SK-N-SH treated with all-trans-retinoic acid at 6 μM for 48 hours (cell line): ENCODE measurements at regions not wholly inside any gene's neighbourhood (a gene's known extent, or its start where the extent isn't known, plus 50 kb on each side); places are given as distances from the start of the nearest gene placed in this dataset.

ENCODE experiments used
- BACH2 ChIP-seq: fragments of 250-450 bp; sonication (Bioruptor Pico); IDR thresholded peaks from 2 replicates; pipeline ENCODE4 v1.9.0; 2021; ENCODE audit warnings: mild to moderate bottlenecking, borderline replicate concordance
- CREB5 ChIP-seq: fragments of 250-450 bp; sonication (Bioruptor Pico); IDR thresholded peaks from 2 replicates; pipeline ENCODE4 v1.5.1; 2020; ENCODE audit warnings: low read depth, mild to moderate bottlenecking, moderate library complexity
- GLIS3 ChIP-seq: fragments of 250-450 bp; sonication (Bioruptor Pico); IDR thresholded peaks from 2 replicates; pipeline ENCODE4 v1.5.0; 2020; ENCODE audit warnings: mild to moderate bottlenecking, moderate library complexity
- OSR1 ChIP-seq: fragments of 250-450 bp; sonication (Bioruptor Pico); IDR thresholded peaks from 2 replicates; pipeline ENCODE4 v1.8.0; 2022; ENCODE audit warnings: moderate library complexity, mild to moderate bottlenecking, inconsistent platforms
- SNAI2 ChIP-seq: fragments of 250-450 bp; sonication (Bioruptor Pico); IDR thresholded peaks from 2 replicates; pipeline ENCODE4 v1.5.0; 2020; ENCODE audit warnings: mild to moderate bottlenecking, moderate library complexity
- ZFP3 ChIP-seq: fragments of 250-450 bp; sonication (Bioruptor Pico); IDR thresholded peaks from 2 replicates; pipeline ENCODE4 v1.5.0; 2020; ENCODE audit warnings: mild to moderate bottlenecking, moderate library complexity
- ZFP30 ChIP-seq: fragments of 450-650 bp; formaldehyde crosslinking; IDR thresholded peaks from 2 replicates; pipeline ENCODE4 v1.5.0; 2022; ENCODE audit warnings: mild to moderate bottlenecking, moderate library complexity
- ZNF8 ChIP-seq: fragments of 450-650 bp; formaldehyde crosslinking; IDR thresholded peaks from 2 replicates; pipeline ENCODE4 v1.5.0; 2020; ENCODE audit warnings: mild to moderate bottlenecking, moderate library complexity
- TF ChIP-seq, protein P1 (sequence below): fragments of 250-450 bp; sonication (Bioruptor Pico); IDR thresholded peaks from 2 replicates; pipeline ENCODE4 v1.8.0; 2021; ENCODE audit warnings: low read depth, mild to moderate bottlenecking, moderate library complexity, borderline replicate concordance

DNA sequence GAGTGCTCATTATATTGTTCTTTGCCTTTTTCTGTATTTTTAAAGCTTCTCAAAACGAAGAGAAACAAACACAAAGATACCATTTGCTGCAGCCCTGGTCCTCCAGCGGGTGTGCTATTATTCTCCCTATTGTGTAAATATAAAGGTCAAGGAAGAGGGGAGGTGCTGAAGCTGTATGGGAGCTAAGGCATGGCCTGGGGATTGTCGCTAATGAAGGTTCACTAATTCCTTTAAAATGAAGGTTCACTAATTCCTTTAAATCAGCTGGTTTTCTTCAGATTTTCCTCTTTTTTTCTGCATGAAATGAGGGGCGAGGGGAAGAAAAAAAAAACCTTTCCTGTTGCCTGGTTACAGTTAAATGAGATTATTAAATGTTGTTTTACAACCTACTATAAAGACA lies 74.5 kb upstream of the MAP1B start:
- TF ChIP-seq ZFP3 (CRISPR knock-in tag) (no peak), ZNF8 (CRISPR knock-in tag) (no peak), CREB5 (CRISPR knock-in tag) (no peak), SNAI2 (no peak), GLIS3 (CRISPR knock-in tag) (no peak), BACH2 (CRISPR knock-in tag) (no peak), OSR1 (CRISPR knock-in tag) (no peak), ZFP30 (CRISPR knock-in tag) (no peak)
- TF ChIP-seq, protein P1, sequence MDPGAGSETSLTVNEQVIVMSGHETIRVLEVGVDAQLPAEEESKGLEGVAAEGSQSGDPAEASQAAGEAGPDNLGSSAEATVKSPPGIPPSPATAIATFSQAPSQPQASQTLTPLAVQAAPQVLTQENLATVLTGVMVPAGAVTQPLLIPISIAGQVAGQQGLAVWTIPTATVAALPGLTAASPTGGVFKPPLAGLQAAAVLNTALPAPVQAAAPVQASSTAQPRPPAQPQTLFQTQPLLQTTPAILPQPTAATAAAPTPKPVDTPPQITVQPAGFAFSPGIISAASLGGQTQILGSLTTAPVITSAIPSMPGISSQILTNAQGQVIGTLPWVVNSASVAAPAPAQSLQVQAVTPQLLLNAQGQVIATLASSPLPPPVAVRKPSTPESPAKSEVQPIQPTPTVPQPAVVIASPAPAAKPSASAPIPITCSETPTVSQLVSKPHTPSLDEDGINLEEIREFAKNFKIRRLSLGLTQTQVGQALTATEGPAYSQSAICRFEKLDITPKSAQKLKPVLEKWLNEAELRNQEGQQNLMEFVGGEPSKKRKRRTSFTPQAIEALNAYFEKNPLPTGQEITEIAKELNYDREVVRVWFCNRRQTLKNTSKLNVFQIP (CRISPR knock-in tag), result no peak
